Adrenal gland (tissue), 5 donors: ENCODE measurements at regions not wholly inside any gene's neighbourhood (a gene's known extent, or its start where the extent isn't known, plus 50 kb on each side); places are given as distances from the start of the nearest gene placed in this dataset.

Source experiments
- CTCF ChIP-seq, 6 experiments: fragments of 450-650 bp in 4 of 6; fragments of 200-600 bp in 2 of 6; sonication (generic) in 1 of 6; IDR thresholded peaks; 1 replicate in 5 of 6; 2 replicates in 1 of 6; pipeline versions ENCODE4 v1.5.1 to v1.8.0; 2016 to 2021; ENCODE audit warnings: antibody characterized with exemption in 6 of 6, mild to moderate bottlenecking in 2 of 6, moderate library complexity in 1 of 6
- POLR2A ChIP-seq, 2 donors: fragments of 450-650 bp; IDR thresholded peaks; one replicate each; pipeline ENCODE4 v1.6.1; 2017; ENCODE audit warnings: antibody characterized with exemption in 2 of 2, mild to moderate bottlenecking in 2 of 2, moderate library complexity in 1 of 2
- donor health status: DM: no; HTN: no; CAD: no.

DNA sequence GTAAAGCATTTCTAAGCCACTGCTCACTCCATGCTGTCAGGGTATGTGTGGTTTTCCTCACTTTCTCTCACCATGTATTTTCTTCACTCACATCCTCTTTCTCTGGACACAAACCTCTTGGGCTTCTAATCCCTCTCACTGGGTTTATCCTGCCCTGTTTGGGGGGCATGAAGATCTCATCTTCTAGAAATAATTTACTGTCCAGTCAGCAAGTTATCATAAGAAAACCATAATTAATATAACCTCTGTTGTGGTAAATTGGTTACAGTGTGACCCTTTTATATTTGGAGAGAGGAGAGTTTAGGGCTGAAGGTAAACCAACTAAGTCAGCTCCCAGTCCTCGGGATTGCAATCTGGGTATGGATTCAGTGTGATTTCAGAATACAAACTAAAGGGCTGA is 213.8 kb upstream of the PROX1 start:
- TF ChIP-seq CTCF (IDR thresholded peaks at IDR 0.05) (no peak), POLR2A (IDR thresholded peaks at IDR 0.05) (no peak)
